Coronary artery (tissue), 2 donors: ENCODE measurements at regions not wholly inside any gene's neighbourhood (a gene's known extent, or its start where the extent isn't known, plus 50 kb on each side); places are given as distances from the start of the nearest gene placed in this dataset.

Source experiments
- DNase-seq: peaks from one replicate; pipeline ENCODE4 v3.0.0-alpha.2; 2017; ENCODE audit warnings: low spot score
- H3K27ac ChIP-seq, 2 donors: fragments of 200-600 bp; sonication (generic); one replicate each; pipeline ENCODE4 v1.5.1; 2016 to 2019
- H3K4me3 ChIP-seq: fragments of 200-600 bp; sonication (generic); 2 replicates; pipeline ENCODE4 v1.5.1; 2016; ENCODE audit warnings: mild to moderate bottlenecking, moderate library complexity
- TF ChIP-seq, protein P1 (sequence below): fragments of 200-600 bp; sonication (generic); IDR thresholded peaks from one replicate; pipeline ENCODE4 v1.5.1; 2019; ENCODE audit warnings: antibody characterized with exemption

DNA sequence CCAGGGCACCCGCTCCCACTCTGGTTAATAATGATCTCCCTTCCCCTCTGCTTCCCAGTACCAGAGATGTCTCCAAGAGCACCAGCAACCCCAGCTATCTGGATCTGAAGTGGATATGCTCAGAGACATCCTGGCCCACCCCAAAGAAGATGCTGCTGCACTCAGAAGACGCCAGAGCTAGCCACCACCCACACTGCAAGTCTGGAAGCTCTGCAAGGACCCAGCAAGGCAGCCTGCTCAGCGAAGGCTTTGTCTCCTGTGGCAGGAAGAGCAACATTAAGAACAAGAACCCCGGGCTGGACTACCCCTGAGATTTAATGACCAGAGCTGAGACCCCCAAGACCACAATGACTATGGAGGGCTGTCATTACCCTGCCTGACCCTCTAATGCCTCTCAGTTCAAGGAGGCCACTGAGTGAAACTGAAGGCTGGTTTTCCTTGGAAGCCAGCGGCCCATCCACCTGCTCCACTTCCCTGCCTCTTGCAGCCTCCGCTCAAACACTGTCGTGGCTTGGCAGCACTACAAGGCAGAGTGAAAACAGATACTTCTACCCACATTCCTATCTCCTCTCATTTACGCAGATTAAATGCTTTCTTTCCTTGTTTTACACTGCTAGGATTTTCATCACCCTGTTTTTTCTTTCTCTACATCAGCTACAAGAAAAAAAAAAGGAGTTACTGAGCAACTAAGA, 202.2 kb downstream of the SNX10 start:
- Histone ChIP-seq H3K4me3 (no peak overlapping the region), H3K27ac (no peak overlapping the region)
- DNase-seq: no peak
- TF ChIP-seq, protein P1, sequence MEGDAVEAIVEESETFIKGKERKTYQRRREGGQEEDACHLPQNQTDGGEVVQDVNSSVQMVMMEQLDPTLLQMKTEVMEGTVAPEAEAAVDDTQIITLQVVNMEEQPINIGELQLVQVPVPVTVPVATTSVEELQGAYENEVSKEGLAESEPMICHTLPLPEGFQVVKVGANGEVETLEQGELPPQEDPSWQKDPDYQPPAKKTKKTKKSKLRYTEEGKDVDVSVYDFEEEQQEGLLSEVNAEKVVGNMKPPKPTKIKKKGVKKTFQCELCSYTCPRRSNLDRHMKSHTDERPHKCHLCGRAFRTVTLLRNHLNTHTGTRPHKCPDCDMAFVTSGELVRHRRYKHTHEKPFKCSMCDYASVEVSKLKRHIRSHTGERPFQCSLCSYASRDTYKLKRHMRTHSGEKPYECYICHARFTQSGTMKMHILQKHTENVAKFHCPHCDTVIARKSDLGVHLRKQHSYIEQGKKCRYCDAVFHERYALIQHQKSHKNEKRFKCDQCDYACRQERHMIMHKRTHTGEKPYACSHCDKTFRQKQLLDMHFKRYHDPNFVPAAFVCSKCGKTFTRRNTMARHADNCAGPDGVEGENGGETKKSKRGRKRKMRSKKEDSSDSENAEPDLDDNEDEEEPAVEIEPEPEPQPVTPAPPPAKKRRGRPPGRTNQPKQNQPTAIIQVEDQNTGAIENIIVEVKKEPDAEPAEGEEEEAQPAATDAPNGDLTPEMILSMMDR: no peak

DNA sequence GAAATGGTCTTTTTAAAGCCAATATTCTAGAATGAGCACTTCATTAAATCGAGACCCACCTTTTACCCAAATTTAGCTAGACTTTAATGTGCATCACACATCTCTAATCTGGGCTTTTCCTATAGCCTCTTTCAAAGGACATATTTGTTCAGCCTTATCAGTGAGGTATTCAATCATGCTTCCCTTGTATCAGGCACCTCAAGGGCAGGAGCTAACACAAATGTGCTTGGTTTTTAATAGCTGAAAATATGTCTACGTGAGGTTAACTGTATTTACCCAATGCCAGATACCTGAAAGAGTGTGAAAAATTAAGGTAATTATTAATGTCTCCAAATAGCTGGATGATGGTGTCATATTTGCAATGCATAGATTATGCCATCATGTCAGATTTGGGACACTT, 203.9 kb downstream of the SNX10 start:
- Histone ChIP-seq H3K4me3 (no peak overlapping the region), H3K27ac (no peak overlapping the region)
- DNase-seq: no peak
- TF ChIP-seq, protein P1: no peak

DNA sequence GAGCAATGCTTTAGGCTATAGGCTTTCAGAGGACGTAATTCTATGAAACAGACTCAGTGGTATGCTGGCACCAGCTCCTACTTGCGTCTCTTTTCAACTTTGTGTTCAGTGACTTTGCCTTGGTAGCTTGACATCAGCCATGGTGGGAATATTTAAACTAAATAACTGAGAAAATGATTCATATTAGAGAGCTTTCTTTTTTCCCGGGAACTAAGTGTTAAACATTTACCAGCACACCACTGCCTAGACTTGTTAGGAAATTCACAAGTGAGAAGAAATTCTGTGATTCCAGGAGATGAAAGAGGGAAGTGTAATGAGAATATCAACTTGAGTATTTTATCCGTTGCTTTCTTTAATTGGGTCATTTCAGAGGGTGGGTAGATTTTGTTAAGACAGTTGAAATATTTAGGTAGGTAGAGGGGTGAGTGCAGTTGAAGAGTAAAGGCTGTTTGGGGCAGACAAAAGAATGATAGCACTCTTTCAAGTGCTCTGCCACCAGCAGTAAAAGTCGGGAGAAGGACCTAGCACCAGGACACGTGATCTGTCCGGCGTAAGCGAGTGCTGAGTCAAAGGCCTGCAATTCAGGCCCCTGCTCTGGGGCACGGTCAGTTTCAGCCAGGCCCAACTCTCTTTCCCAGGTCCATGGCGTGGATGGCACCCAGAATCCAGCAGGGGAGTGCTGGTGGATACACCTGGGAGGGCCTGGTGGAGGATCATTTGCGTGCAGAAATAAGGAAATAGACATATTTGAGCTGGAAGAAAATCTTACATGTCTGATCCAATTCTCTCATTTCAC, 206.3 kb downstream of the SNX10 start:
- no peak for DNase-seq
- TF ChIP-seq, protein P1: no peak
- Histone ChIP-seq H3K4me3 (no peak overlapping the region), H3K27ac (no peak overlapping the region)

DNA sequence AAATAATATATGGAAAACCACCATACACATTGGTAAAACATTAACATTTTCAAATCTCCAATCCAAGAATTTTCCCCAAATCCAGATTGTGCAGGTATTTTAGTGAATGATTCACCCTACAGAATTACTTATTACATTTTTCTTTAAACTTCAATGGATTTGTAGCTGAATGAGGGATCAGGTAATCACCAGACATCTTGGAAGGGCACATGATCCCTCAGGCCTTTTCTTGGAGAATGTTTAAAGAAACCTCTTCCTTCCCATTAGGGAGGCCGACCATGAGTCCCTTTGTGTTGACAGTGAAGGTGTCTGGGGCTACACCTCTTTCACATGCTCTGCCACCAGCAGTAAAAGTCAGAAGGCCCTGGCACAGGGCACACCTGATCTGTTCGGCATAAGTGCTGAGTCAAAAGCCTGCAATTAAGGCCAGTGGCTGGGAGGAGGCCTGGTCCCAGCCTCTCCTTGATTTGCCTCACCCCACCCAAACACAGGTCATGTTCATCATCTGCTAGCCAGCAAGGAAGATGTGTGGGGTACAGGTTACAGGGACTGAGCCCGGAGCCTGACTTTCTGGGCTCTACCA, 207.7 kb downstream of the SNX10 start:
- no peak overlapping the region for H3K27ac ChIP-seq
- TF ChIP-seq, protein P1: no peak
- no peak for DNase-seq
- H3K4me3 ChIP-seq: no peak overlapping the region

DNA sequence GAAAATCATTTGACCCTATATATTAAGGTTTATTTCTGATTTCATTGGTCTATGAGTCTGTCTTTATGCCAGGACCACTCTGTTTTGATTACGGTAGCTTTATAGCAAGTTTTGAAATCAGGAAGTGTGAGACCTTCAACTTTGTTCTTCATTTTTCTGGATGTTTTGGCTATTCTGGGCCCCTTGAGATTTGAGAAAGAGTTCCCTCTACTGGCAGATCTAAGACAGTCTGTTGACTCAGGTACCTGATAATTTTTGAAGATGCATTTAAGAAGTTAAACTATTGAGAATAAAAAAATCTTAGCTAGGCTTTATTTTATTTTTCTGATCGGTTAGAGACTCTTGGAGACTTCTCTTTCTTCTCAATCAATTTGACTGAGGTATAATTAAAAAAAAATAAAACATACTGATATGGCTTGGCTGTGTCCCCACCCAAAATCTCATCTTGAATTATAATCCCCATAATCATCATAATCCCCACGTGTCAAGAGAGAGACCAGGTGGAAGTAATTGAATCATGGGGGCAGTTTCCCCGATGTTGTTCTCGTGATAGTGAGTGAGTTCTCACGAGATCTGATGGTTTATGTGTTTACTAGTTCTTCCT, 209.2 kb downstream of the SNX10 start:
- TF ChIP-seq, protein P1: no peak
- Histone ChIP-seq H3K27ac (no peak overlapping the region), H3K4me3 (no peak overlapping the region)
- DNase-seq: no peak

DNA sequence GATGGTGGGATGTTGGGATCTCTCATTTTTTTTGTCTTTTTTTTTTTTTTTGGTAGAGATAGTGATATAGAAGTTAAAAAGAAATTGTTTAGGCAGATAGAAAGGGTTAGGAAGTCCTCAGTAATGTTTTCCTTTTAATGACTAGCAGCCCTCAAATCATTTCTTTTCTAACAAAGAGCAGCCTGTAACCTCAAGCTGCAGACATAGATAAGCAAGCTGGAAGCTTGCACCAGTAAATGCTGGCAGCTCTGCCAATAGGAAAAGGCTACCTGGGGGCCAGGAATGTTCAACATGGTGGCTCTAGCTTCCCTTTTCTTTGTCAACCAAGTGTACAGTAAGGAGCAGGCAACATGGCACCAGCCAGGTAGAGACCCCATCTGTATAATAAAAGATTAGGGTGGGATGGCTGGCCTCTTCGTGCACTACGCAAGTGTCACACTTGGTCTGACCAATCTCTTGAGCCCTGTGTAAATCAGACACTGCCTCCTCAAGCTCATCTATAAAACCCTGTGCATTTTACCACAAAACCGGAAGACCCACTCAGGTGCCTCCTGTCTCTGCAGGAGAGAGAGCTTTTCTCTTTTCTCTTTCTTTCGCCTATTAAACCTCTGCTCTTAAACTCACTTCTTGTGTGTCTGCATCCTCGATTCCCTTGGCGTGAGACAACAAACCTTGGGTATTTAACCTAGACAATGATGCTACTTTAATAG, 212.9 kb downstream of the SNX10 start:
- H3K27ac ChIP-seq: no peak overlapping the region
- H3K4me3 ChIP-seq: no peak overlapping the region
- TF ChIP-seq, protein P1: no peak
- no peak for DNase-seq
